T-cell (primary cell): ENCODE measurements at regions not wholly inside any gene's neighbourhood (a gene's known extent, or its start where the extent isn't known, plus 50 kb on each side); places are given as distances from the start of the nearest gene placed in this dataset.
"Not testable (repeated sequence)": the region's sequence is repeated elsewhere in the genome, so short reads cannot be mapped to it uniquely, and the experiment has no call there.

Source experiments
- ATAC-seq, 4 experiments: fragments of 200-7000 bp in 3 of 4; fragments of 150-1000 bp in 1 of 4; cut with Tn5 transposase; replicated peaks in 1 of 4; 1 replicate in 3 of 4; 2 replicates in 1 of 4; pipeline ENCODE4 v1.10.0; 2021; ENCODE audit warnings: moderate library complexity in 3 of 4, mild to moderate bottlenecking in 2 of 4, moderate number of reproducible peaks in 1 of 4
- CTCF ChIA-PET, 2 donors: fragments of 300-600 bp; sonication (Branson Sonifier 250); formaldehyde crosslinking; loops; one replicate each; lab custom pipeline; 2022; ENCODE audit warnings: antibody characterized with exemption in 2 of 2; lab: Charles Lee
- POLR2A ChIA-PET, 2 donors: fragments of 300-600 bp; sonication (Branson Sonifier 250); formaldehyde crosslinking; loops; one replicate each; lab custom pipeline; 2022; ENCODE audit warnings: antibody characterized with exemption in 2 of 2; lab: Charles Lee
- DNase-seq, 35 experiments: peaks; one replicate each; pipeline versions ENCODE4 v3.0.0 to v3.0.0-alpha.2; 2013 to 2023
- H3K27ac ChIP-seq: one replicate; pipeline ENCODE4 v1.5.1; 2013; ENCODE audit warnings: low read length
- H3K27me3 ChIP-seq, 2 experiments: replicated peaks in 1 of 2; 1 replicate in 1 of 2; 2 replicates in 1 of 2; pipeline versions ENCODE4 v1.6.1 to v1.7.0; 2013; ENCODE audit warnings: low read length in 1 of 2, mixed read lengths in 1 of 2; ENCODE audit not compliant: control insufficient read depth in 2 of 2, insufficient read depth in 2 of 2; ENCODE audit errors: extremely low read depth in 1 of 2
- H3K36me3 ChIP-seq, 2 donors: 1 replicate in 1 of 2; 2 replicates in 1 of 2; pipeline versions ENCODE4 v1.6.1 to v1.7.0; 2013; ENCODE audit warnings: low read length in 1 of 2; ENCODE audit not compliant: control insufficient read depth in 2 of 2, insufficient read depth in 1 of 2; ENCODE audit errors: extremely low read depth in 1 of 2
- H3K4me1 ChIP-seq, 2 experiments: 1 replicate in 1 of 2; 2 replicates in 1 of 2; pipeline versions ENCODE4 v1.6.1 to v1.7.0; 2013; ENCODE audit warnings: low read length in 2 of 2, mixed read lengths in 1 of 2; ENCODE audit not compliant: insufficient read depth in 2 of 2, control insufficient read depth in 1 of 2; ENCODE audit errors: extremely low read depth in 1 of 2
- H3K4me3 ChIP-seq, 2 donors: 1 replicate in 1 of 2; 2 replicates in 1 of 2; pipeline versions ENCODE4 v1.5.1 to v1.7.0; 2013; ENCODE audit warnings: mild to moderate bottlenecking in 2 of 2, low read length in 1 of 2, moderate library complexity in 1 of 2; ENCODE audit not compliant: control insufficient read depth in 1 of 2; ENCODE audit errors: extremely low read depth in 1 of 2
- H3K9me3 ChIP-seq: 2 replicates; pipeline ENCODE4 v1.7.0; 2013
- H3K27ac Mint-ChIP-seq, 2 donors: one replicate each; pipeline ENCODE4 v1.8.0; 2020 to 2021; ENCODE audit warnings: mild to moderate bottlenecking in 2 of 2, mixed read lengths in 2 of 2
- H3K27me3 Mint-ChIP-seq, 2 donors: one replicate each; pipeline ENCODE4 v1.8.0; 2021 to 2022; ENCODE audit warnings: mixed read lengths in 2 of 2
- H3K36me3 Mint-ChIP-seq: one replicate; pipeline ENCODE4 v1.8.0; 2021; ENCODE audit warnings: mixed read lengths
- H3K4me1 Mint-ChIP-seq, 3 donors: one replicate each; pipeline ENCODE4 v1.8.0; 2020 to 2022; ENCODE audit warnings: mixed read lengths in 3 of 3, mild to moderate bottlenecking in 1 of 3
- H3K4me3 Mint-ChIP-seq, 3 donors: one replicate each; pipeline ENCODE4 v1.8.0; 2020 to 2022; ENCODE audit warnings: mild to moderate bottlenecking in 3 of 3, mixed read lengths in 3 of 3, moderate library complexity in 3 of 3
- H3K9me3 Mint-ChIP-seq, 3 donors: one replicate each; pipeline ENCODE4 v1.8.0; 2020 to 2022; ENCODE audit warnings: mixed read lengths in 3 of 3
- WGBS: methylation state at CpG from one replicate; pipeline ENCODE4 v1.1.5; 2013; ENCODE audit warnings: missing lambda C conversion rate; ENCODE audit not compliant: insufficient coverage; 5-methylcytosine and 5-hydroxymethylcytosine counted together

GRCh38 chrX:40391662-40392061 is 189.1 kb upstream of the ATP6AP2 start:
- Mint-ChIP-seq H3K27ac (no peak overlapping the region), H3K36me3 (no peaks in the 10 kb centered on the region), H3K4me1 (no peaks in the 10 kb centered on the region), H3K27me3 (peaks cover 0 to 2% of the 10 kb centered on the region in 2 donors), H3K9me3 (no peaks in the 10 kb centered on the region), H3K4me3 (no peak overlapping the region)
- no peaks in the 10 kb centered on the region for H3K4me1 ChIP-seq
- ChIA-PET POLR2A (no interaction called here), CTCF (no interaction called here)
- no peaks in the 10 kb centered on the region for H3K9me3 ChIP-seq
- WGBS: no CpG with 5 or more reads among the region's 3 CpGs
- ATAC-seq: no peak
- no peaks in the 10 kb centered on the region for H3K27me3 ChIP-seq
- H3K36me3 ChIP-seq: no peaks in the 10 kb centered on the region
- no peak overlapping the region for H3K4me3 ChIP-seq
- DNase-seq: no peak
- no peak overlapping the region for H3K27ac ChIP-seq

DNA sequence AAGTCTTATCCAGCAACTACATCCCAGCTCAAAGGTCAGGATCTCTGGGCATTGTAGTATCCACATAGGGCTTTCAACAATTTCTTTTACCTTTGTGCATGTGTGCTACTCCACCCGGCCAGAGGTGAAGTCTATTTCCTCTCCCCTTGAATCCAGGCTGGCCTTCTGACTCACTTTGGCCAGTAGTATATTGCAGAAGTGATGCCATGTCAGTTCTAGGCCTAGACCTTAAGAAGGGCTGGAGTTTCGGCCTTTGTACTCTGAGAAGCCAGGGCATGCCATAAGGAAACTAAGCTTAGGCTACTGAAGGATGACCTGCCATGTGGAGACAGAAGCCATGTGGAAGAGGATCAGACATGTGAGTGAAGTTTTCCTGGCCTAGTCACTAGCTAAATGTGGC is 191.2 kb upstream of the ATP6AP2 start:
- no peak for DNase-seq
- no peak overlapping the region for H3K4me3 Mint-ChIP-seq
- ChIA-PET POLR2A (no interaction called here), CTCF (no interaction called here)
- H3K27ac Mint-ChIP-seq: no peak overlapping the region
- no peaks in the 10 kb centered on the region for H3K4me1 ChIP-seq
- H3K27me3 ChIP-seq: no peaks in the 10 kb centered on the region
- no CpG with 5 or more reads among the region's 2 CpGs for WGBS
- H3K4me1 Mint-ChIP-seq: no peaks in the 10 kb centered on the region
- no peak for ATAC-seq
- no peaks in the 10 kb centered on the region for H3K9me3 Mint-ChIP-seq
- H3K36me3 ChIP-seq: no peaks in the 10 kb centered on the region
- H3K27ac ChIP-seq: no peak overlapping the region
- H3K9me3 ChIP-seq: no peaks in the 10 kb centered on the region
- H3K4me3 ChIP-seq: no peak overlapping the region
- no peaks in the 10 kb centered on the region for H3K36me3 Mint-ChIP-seq
- H3K27me3 Mint-ChIP-seq: peaks cover 0 to 3% of the 10 kb centered on the region in 2 donors

DNA sequence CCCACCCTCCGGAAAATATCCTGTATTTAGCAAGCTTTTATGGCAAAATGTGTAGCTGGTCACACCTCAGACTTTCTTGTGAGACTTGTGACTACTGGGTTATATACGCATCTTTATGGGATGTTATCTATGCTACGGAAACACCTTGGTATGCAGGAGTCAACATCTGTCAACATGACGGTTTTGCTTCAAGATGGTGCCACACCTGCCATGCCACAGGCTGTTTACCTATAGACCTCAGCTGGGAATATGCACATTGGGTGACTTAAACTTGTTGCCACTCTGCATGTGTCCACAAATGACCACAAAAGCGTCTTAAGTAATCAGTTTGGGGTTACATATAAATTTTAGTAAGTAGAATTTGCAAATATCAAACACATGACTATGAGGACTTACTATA is 192.3 kb upstream of the ATP6AP2 start:
- POLR2A ChIA-PET: no interaction called here
- no peak for ATAC-seq
- Histone ChIP-seq H3K4me1 (no peaks in the 10 kb centered on the region), H3K36me3 (no peaks in the 10 kb centered on the region), H3K27ac (no peak overlapping the region), H3K27me3 (no peaks in the 10 kb centered on the region), H3K4me3 (no peak overlapping the region), H3K9me3 (no peaks in the 10 kb centered on the region)
- H3K9me3 Mint-ChIP-seq: no peaks in the 10 kb centered on the region
- CTCF ChIA-PET: no interaction called here
- H3K36me3 Mint-ChIP-seq: no peaks in the 10 kb centered on the region
- H3K27ac Mint-ChIP-seq: no peak overlapping the region
- H3K4me1 Mint-ChIP-seq: no peaks in the 10 kb centered on the region
- H3K4me3 Mint-ChIP-seq: no peak overlapping the region
- H3K27me3 Mint-ChIP-seq: peaks cover 0 to 3% of the 10 kb centered on the region in 2 donors
- WGBS: no CpG with 5 or more reads among the region's 5 CpGs
- no peak for DNase-seq

- no CpG with 5 or more reads among the region's 9 CpGs for WGBS
- H3K36me3 Mint-ChIP-seq, H3K9me3 Mint-ChIP-seq, ATAC-seq, POLR2A ChIA-PET, H3K36me3 ChIP-seq, H3K4me1 ChIP-seq, H3K27ac ChIP-seq, H3K4me3 Mint-ChIP-seq, H3K9me3 ChIP-seq, H3K27ac Mint-ChIP-seq, H3K27me3 Mint-ChIP-seq, DNase-seq, H3K4me3 ChIP-seq, H3K27me3 ChIP-seq, CTCF ChIA-PET, H3K4me1 Mint-ChIP-seq: not testable (repeated sequence)
Measured at GRCh38 chrX:40387869-40388268, 192.9 kb upstream of the ATP6AP2 start.

GRCh38 chrX:40387311-40387710 is 193.5 kb upstream of the ATP6AP2 start:
- not testable (repeated sequence) for H3K27ac ChIP-seq, DNase-seq

GRCh38 chrX:40385682-40386081 is 195.1 kb upstream of the ATP6AP2 start:
- H3K9me3 Mint-ChIP-seq: no peaks in the 10 kb centered on the region
- no peaks in the 10 kb centered on the region for H3K27me3 ChIP-seq
- ChIA-PET CTCF (no interaction called here), POLR2A (no interaction called here)
- DNase-seq (no peak), ATAC-seq (no peak)
- H3K27me3 Mint-ChIP-seq: peaks cover 0 to 6% of the 10 kb centered on the region in 2 donors
- no peaks in the 10 kb centered on the region for H3K9me3 ChIP-seq
- H3K36me3 Mint-ChIP-seq: no peaks in the 10 kb centered on the region
- H3K27ac ChIP-seq: no peak overlapping the region
- no peaks in the 10 kb centered on the region for H3K4me1 ChIP-seq
- no peaks in the 10 kb centered on the region for H3K4me1 Mint-ChIP-seq
- H3K36me3 ChIP-seq: no peaks in the 10 kb centered on the region
- no CpG with 5 or more reads among the region's 3 CpGs for WGBS
- no peak overlapping the region for H3K4me3 ChIP-seq
- H3K4me3 Mint-ChIP-seq: no peak overlapping the region
- no peak overlapping the region for H3K27ac Mint-ChIP-seq

More at GRCh38 chrX:40387311-40387710, 193.5 kb upstream of the ATP6AP2 start:
- ATAC-seq, H3K4me3 Mint-ChIP-seq, H3K36me3 Mint-ChIP-seq, H3K36me3 ChIP-seq, H3K27me3 ChIP-seq, H3K9me3 ChIP-seq, H3K9me3 Mint-ChIP-seq, H3K4me1 ChIP-seq, H3K27ac Mint-ChIP-seq, H3K4me3 ChIP-seq, H3K4me1 Mint-ChIP-seq, CTCF ChIA-PET, POLR2A ChIA-PET, H3K27me3 Mint-ChIP-seq: not testable (repeated sequence)
- no CpG with 5 or more reads among the region's 7 CpGs for WGBS

GRCh38 chrX:40385256-40385655 is 195.5 kb upstream of the ATP6AP2 start:
- 94% methylated on average over 8 of the region's 10 CpGs for WGBS

More at GRCh38 chrX:40385256-40385655, 195.5 kb upstream of the ATP6AP2 start:
- Histone ChIP-seq H3K36me3 (no peaks in the 10 kb centered on the region), H3K27me3 (no peaks in the 10 kb centered on the region), H3K4me1 (no peaks in the 10 kb centered on the region), H3K9me3 (no peaks in the 10 kb centered on the region), H3K4me3 (no peak overlapping the region), H3K27ac (no peak overlapping the region)
- Mint-ChIP-seq H3K27ac (no peak overlapping the region), H3K4me1 (no peaks in the 10 kb centered on the region), H3K27me3 (peaks cover 0 to 6% of the 10 kb centered on the region in 2 donors), H3K4me3 (no peak overlapping the region), H3K9me3 (no peaks in the 10 kb centered on the region), H3K36me3 (no peaks in the 10 kb centered on the region)
- DNase-seq (no peak), ATAC-seq (no peak)
- CTCF ChIA-PET: no interaction called here
- POLR2A ChIA-PET: no interaction called here
